Nephron progenitor cell (in vitro differentiated cells): ENCODE measurements at regions not wholly inside any gene's neighbourhood (a gene's known extent, or its start where the extent isn't known, plus 50 kb on each side); places are given as distances from the start of the nearest gene placed in this dataset.

Experiments used
- DNase-seq: peaks from one replicate; pipeline ENCODE4 v3.0.0; 2021
- H3K27ac Mint-ChIP-seq: 2 replicates; pipeline ENCODE4 v1.8.0; 2021; ENCODE audit warnings: mild to moderate bottlenecking, moderate library complexity, mixed read lengths
- H3K27me3 Mint-ChIP-seq: 2 replicates; pipeline ENCODE4 v1.8.0; 2021; ENCODE audit warnings: mild to moderate bottlenecking, low read depth, mixed read lengths; ENCODE audit not compliant: poor library complexity
- H3K36me3 Mint-ChIP-seq: 2 replicates; pipeline ENCODE4 v1.8.0; 2021; ENCODE audit warnings: low read depth, mixed read lengths
- H3K4me1 Mint-ChIP-seq: 2 replicates; pipeline ENCODE4 v1.8.0; 2021; ENCODE audit warnings: mixed read lengths
- H3K4me3 Mint-ChIP-seq: 2 replicates; pipeline ENCODE4 v1.8.0; 2021; ENCODE audit warnings: mild to moderate bottlenecking, moderate library complexity, mixed read lengths
- H3K9me3 Mint-ChIP-seq: 2 replicates; pipeline ENCODE4 v1.8.0; 2021; ENCODE audit warnings: mild to moderate bottlenecking, moderate library complexity, mixed read lengths
- CTCF ChIP-seq: fragments of 200-600 bp; sonication (generic); IDR thresholded peaks from 2 replicates; pipeline ENCODE4 v1.5.0; 2021; ENCODE audit warnings: antibody characterized with exemption

- H3K4me1 Mint-ChIP-seq: no peaks in the 10 kb centered on the region
- peaks cover 31% of the 10 kb centered on the region for H3K36me3 Mint-ChIP-seq
- H3K4me3 Mint-ChIP-seq: no peak overlapping the region
- H3K9me3 Mint-ChIP-seq: peaks cover 27% of the 10 kb centered on the region
- DNase-seq: no peak
- TF ChIP-seq CTCF: no peak
- H3K27ac Mint-ChIP-seq: no peak overlapping the region
- no peaks in the 10 kb centered on the region for H3K27me3 Mint-ChIP-seq
These were observed 54.6 kb upstream of the EOLA2 start for GRCh38 chrX:149992918-149993317.

- no peak for TF ChIP-seq CTCF
- Mint-ChIP-seq H3K4me3 (no peak overlapping the region), H3K27me3 (no peaks in the 10 kb centered on the region), H3K36me3 (peaks cover 34% of the 10 kb centered on the region), H3K9me3 (peaks cover 35% of the 10 kb centered on the region), H3K4me1 (no peaks in the 10 kb centered on the region), H3K27ac (no peak overlapping the region)
- no peak for DNase-seq
These were observed 55.7 kb upstream of the EOLA2 start for GRCh38 chrX:149993989-149994388.

- Mint-ChIP-seq H3K4me1 (no peaks in the 10 kb centered on the region), H3K36me3 (peaks cover 34% of the 10 kb centered on the region), H3K9me3 (peaks cover 36% of the 10 kb centered on the region), H3K27me3 (no peaks in the 10 kb centered on the region), H3K27ac (no peak overlapping the region), H3K4me3 (no peak overlapping the region)
- DNase-seq: no peak
- no peak for TF ChIP-seq CTCF
These were observed 58.2 kb upstream of the EOLA2 start for GRCh38 chrX:149996515-149996914.

- no peak for TF ChIP-seq CTCF
- Mint-ChIP-seq H3K4me1 (no peaks in the 10 kb centered on the region), H3K9me3 (peaks cover 20% of the 10 kb centered on the region), H3K4me3 (no peak overlapping the region), H3K27ac (no peak overlapping the region), H3K27me3 (no peaks in the 10 kb centered on the region), H3K36me3 (peaks cover 5% of the 10 kb centered on the region)
- no peak for DNase-seq
These were observed 66.7 kb upstream of the EOLA2 start for GRCh38 chrX:150005027-150005426.

- peaks cover 5% of the 10 kb centered on the region for H3K36me3 Mint-ChIP-seq
- H3K4me1 Mint-ChIP-seq: no peaks in the 10 kb centered on the region
- H3K9me3 Mint-ChIP-seq: peaks cover 20% of the 10 kb centered on the region
- H3K27me3 Mint-ChIP-seq: no peaks in the 10 kb centered on the region
- H3K27ac Mint-ChIP-seq: no peak overlapping the region
- no peak overlapping the region for H3K4me3 Mint-ChIP-seq
- DNase-seq: no peak
- no peak for TF ChIP-seq CTCF
These were observed 69.1 kb upstream of the EOLA2 start for GRCh38 chrX:150007356-150007755.

GRCh38 chrX:150012647-150013381, 74.5 kb upstream of the EOLA2 start:
- Mint-ChIP-seq H3K27me3 (peaks cover 2% of the 10 kb centered on the region), H3K27ac (no peak overlapping the region), H3K4me1 (no peaks in the 10 kb centered on the region), H3K4me3 (no peak overlapping the region), H3K9me3 (peaks cover 9% of the 10 kb centered on the region), H3K36me3 (no peaks in the 10 kb centered on the region)
- TF ChIP-seq CTCF: no peak
- DNase-seq: no peak
